Gastroesophageal sphincter (tissue), 4 donors: ENCODE measurements at regions not wholly inside any gene's neighbourhood (a gene's known extent, or its start where the extent isn't known, plus 50 kb on each side); places are given as distances from the start of the nearest gene placed in this dataset.

ENCODE experiments used
- ATAC-seq: fragments of 150-250 bp; one replicate; pipeline ENCODE4 v1.9.1; 2016; ENCODE audit warnings: mild to moderate bottlenecking, moderate library complexity
- H3K27ac ChIP-seq, 4 donors: fragments of 200-600 bp; sonication (generic) in 3 of 4; 1 replicate in 3 of 4; 2 replicates in 1 of 4; pipeline ENCODE4 v1.5.1; 2016 to 2019
- H3K27me3 ChIP-seq: fragments of 200-600 bp; sonication (generic); one replicate; pipeline ENCODE4 v1.5.1; 2019
- H3K36me3 ChIP-seq, 2 donors: fragments of 200-600 bp; sonication (generic); one replicate each; pipeline ENCODE4 v1.5.1; 2019; ENCODE audit warnings: control low read depth in 1 of 2
- H3K4me1 ChIP-seq, 3 donors: fragments of 200-600 bp; sonication (generic); 1 replicate in 2 of 3; 2 replicates in 1 of 3; pipeline ENCODE4 v1.5.1; 2016 to 2019; ENCODE audit warnings: control low read depth in 2 of 3
- H3K4me3 ChIP-seq, 2 donors: fragments of 200-600 bp; sonication (generic); one replicate each; pipeline ENCODE4 v1.5.1; 2019; ENCODE audit warnings: mild to moderate bottlenecking in 1 of 2, moderate library complexity in 1 of 2
- H3K9me3 ChIP-seq, 3 donors: fragments of 200-600 bp; sonication (generic); one replicate each; pipeline ENCODE4 v1.5.1; 2017 to 2019; ENCODE audit warnings: control low read depth in 2 of 3
- CTCF ChIP-seq, 4 experiments: fragments of 200-600 bp in 2 of 4; fragments of 450-650 bp in 2 of 4; sonication (generic) in 1 of 4; IDR thresholded peaks; one replicate each; pipeline ENCODE4 v1.5.1; 2017 to 2019; ENCODE audit warnings: antibody characterized with exemption in 4 of 4, mild to moderate bottlenecking in 2 of 4, moderate library complexity in 2 of 4
- EP300 ChIP-seq: sonication (generic); formaldehyde crosslinking; IDR thresholded peaks from one replicate; pipeline ENCODE4 v1.6.1; 2017; ENCODE audit warnings: antibody characterized with exemption, mild to moderate bottlenecking
- POLR2A ChIP-seq, 2 donors: fragments of 450-650 bp; IDR thresholded peaks; one replicate each; pipeline ENCODE4 v1.6.1; 2017; ENCODE audit warnings: antibody characterized with exemption in 2 of 2, mild to moderate bottlenecking in 2 of 2, moderate library complexity in 1 of 2
- POLR2AphosphoS5 ChIP-seq: sonication (generic); formaldehyde crosslinking; IDR thresholded peaks from one replicate; pipeline ENCODE4 v1.6.1; 2017; ENCODE audit warnings: antibody characterized with exemption
- WGBS, 2 donors: methylation state at CpG; one replicate each; pipeline ENCODE4 v1.1.5; 2018; ENCODE audit warnings: low coverage in 1 of 2; 5-methylcytosine and 5-hydroxymethylcytosine counted together

DNA sequence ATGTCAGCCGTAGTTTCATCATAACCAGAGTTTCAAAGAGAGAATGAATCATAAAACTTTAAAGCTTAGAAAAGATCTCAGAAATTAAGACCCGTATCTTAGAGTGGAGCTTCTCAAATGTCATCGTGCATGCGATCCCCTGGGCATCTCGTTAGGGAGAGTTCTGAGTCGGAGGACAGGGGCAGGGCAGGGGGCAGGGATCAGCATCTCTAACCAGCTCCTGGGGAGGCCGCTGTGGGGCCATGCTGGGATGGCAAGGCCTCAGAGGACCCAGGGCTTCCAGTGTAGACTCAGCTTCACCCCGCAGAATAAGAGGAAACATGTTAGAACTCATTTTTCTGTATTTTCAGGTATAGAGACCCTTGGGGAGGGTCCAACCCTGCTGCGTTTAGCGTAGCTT is 72.0 kb upstream of the AFDN start:
- H3K9me3 ChIP-seq = no peaks in the 10 kb centered on the region
- TF ChIP-seq POLR2AphosphoS5 = no peak
- no peak for TF ChIP-seq CTCF (IDR thresholded peaks at IDR 0.05)
- TF ChIP-seq POLR2A (IDR thresholded peaks at IDR 0.05) = no peak
- TF ChIP-seq EP300 = no peak
- H3K27me3 ChIP-seq = no peaks in the 10 kb centered on the region
- no peaks in the 10 kb centered on the region for H3K36me3 ChIP-seq
- WGBS, 2 donors = 82 to 99% methylated on average over 6 to 8 of the region's 10 CpGs
- no peak overlapping the region for H3K4me3 ChIP-seq
- ATAC-seq = no peak
- no peak overlapping the region for H3K27ac ChIP-seq
- peaks cover 0 to 17% (median 7%) of the 10 kb centered on the region in 3 donors for H3K4me1 ChIP-seq

DNA sequence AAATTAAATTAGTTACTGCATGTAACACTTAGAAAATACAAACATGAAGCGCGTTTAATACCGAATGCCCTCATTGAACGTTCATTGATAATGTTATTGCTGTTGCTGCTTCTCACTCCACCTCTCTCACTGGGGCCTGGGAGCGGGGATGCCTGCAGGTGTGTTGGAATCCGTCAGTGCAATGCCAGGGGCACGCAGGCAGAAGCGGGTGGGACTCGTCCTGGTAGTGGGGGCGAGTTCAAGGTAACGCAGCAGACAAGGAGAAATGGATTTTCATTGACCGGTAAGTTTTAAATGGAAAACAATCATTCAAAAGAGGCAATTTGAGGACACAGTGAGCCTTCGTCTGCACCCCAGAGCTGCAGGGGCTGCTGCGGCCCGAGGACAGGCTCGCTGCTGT is 71.2 kb upstream of the AFDN start:
- Histone ChIP-seq H3K4me1 (peaks cover 0 to 19% (median 7%) of the 10 kb centered on the region in 3 donors), H3K4me3 (no peak overlapping the region), H3K27me3 (no peaks in the 10 kb centered on the region), H3K36me3 (no peaks in the 10 kb centered on the region), H3K27ac (no peak overlapping the region), H3K9me3 (no peaks in the 10 kb centered on the region)
- no peak for ATAC-seq
- TF ChIP-seq EP300 (no peak), CTCF (IDR thresholded peaks at IDR 0.05) (no peak), POLR2AphosphoS5 (no peak), POLR2A (IDR thresholded peaks at IDR 0.05) (no peak)
- 90 to 94% methylated on average over 14 to 15 of the region's 16 CpGs for WGBS, 2 donors

DNA sequence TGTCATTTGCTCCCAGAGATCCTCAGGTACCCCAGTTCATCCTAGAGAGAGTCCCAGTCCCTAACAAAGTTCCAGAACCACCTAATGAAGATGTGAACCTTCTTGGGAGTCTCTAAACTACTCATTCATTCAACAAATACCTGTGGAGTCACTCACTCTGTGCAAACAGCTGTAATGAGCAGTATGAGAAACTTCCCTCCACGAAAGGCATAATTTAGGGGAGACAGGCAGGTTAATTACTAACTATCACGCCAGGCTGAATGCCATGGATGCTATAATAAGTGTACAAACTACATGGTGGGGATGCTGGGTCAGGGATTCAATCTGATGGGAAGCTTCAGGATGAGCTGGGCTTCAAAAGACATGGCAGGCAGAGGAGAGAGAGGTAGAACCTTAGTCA is 70.1 kb upstream of the AFDN start:
- H3K4me1 ChIP-seq = peaks cover 0 to 19% (median 5%) of the 10 kb centered on the region in 3 donors
- ATAC-seq = no peak

GRCh38 chr6:167757249-167757648 is 69.5 kb upstream of the AFDN start:
- H3K27me3 ChIP-seq = no peaks in the 10 kb centered on the region
- H3K27ac ChIP-seq = no peak overlapping the region
- no peaks in the 10 kb centered on the region for H3K9me3 ChIP-seq
- no peak overlapping the region for H3K4me3 ChIP-seq
- 78% methylated on average over 6 of the region's 6 CpGs for WGBS, 2 donors
- peaks cover 0 to 22% (median 5%) of the 10 kb centered on the region in 3 donors for H3K4me1 ChIP-seq
- no peaks in the 10 kb centered on the region for H3K36me3 ChIP-seq
- no peak for ATAC-seq
- no peak for TF ChIP-seq EP300
- no peak for TF ChIP-seq POLR2AphosphoS5
- no peak for TF ChIP-seq POLR2A (IDR thresholded peaks at IDR 0.05)
- no peak for TF ChIP-seq CTCF (IDR thresholded peaks at IDR 0.05)

More for the DNA sequence above, 70.1 kb upstream of the AFDN start:
- Histone ChIP-seq H3K27me3 (no peaks in the 10 kb centered on the region), H3K4me3 (no peak overlapping the region), H3K36me3 (no peaks in the 10 kb centered on the region), H3K9me3 (no peaks in the 10 kb centered on the region), H3K27ac (no peak overlapping the region)
- TF ChIP-seq CTCF (IDR thresholded peaks at IDR 0.05) (no peak), POLR2A (IDR thresholded peaks at IDR 0.05) (no peak), POLR2AphosphoS5 (no peak), EP300 (no peak)
- WGBS, 2 donors = 95 to 100% methylated on average over 2 of the region's 2 CpGs

DNA sequence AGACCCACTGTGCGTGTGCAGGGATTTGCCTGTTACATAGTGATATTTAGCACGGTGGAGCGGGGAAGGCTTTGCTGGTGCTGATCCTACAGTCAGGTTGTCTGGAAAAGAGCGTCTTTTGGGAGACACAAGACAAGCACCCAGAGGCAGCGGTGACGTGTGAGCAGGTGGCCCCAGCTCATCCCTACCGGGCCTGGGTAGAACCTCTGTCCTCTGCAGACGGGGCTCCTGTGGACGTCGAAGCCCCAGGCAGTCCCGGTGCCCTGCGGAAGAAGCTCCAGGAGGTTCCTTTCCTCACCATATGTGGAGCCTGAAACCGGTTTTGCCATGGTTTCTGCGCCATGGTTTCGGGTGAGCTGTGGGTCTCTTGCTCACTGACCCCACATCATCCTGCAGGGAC is 68.9 kb upstream of the AFDN start:
- 77 to 94% methylated on average over 2 to 9 of the region's 15 CpGs for WGBS, 2 donors
- Histone ChIP-seq H3K27ac (no peak overlapping the region), H3K9me3 (no peaks in the 10 kb centered on the region), H3K4me3 (no peak overlapping the region), H3K4me1 (peaks cover 0 to 26% (median 5%) of the 10 kb centered on the region in 3 donors), H3K27me3 (no peaks in the 10 kb centered on the region), H3K36me3 (no peaks in the 10 kb centered on the region)
- TF ChIP-seq POLR2A (IDR thresholded peaks at IDR 0.05) (no peak), EP300 (no peak), POLR2AphosphoS5 (no peak), CTCF (IDR thresholded peaks at IDR 0.05) (no peak)
- ATAC-seq = no peak
